ENCODE measurements at regions not wholly inside any gene's neighbourhood (a gene's known extent, or its start where the extent isn't known, plus 50 kb on each side); places are given as distances from the start of the nearest gene placed in this dataset.

DNA sequence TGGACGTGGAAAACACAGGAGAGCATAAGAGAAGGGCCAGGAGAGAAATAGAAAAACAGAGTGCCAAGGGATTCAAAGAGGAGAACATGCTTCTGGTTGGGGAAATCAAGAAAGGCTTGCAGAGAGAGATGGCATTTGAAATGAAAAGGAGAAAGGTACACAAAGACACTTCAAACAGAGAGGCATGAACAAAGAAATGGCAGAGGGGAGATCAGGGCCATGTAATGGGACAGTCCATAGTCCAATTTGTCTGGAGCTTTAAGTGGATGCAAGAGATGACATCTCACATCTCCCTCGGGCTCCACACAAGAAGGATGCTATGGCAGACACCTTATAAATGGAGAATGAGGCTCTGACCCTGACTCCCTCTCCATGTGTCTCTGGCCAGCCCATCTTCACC lies 331.1 kb downstream of the MLLT3 start:
- no peak for DNase-seq

DNA sequence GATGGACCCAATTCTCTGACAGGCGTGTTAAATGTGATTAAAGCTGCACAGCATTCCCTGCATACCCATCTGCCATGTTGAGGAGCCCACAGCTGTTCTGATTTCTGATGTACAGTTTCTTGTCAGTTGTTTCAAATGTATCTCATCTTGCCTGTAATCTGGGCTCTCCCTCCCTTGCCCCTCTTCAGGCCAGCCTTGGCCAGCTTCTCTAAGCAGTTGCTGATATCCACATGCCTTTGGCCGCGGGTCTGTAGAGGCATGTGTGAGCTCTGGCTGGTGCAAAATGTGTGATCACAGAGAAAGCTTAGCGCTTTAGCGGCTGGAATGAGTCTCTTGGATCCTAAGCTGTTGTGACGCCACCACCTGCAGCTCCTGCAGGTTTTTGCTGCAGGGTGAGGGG lies 332.0 kb downstream of the MLLT3 start:
- peak; percentile 80 for DNase-seq

DNA sequence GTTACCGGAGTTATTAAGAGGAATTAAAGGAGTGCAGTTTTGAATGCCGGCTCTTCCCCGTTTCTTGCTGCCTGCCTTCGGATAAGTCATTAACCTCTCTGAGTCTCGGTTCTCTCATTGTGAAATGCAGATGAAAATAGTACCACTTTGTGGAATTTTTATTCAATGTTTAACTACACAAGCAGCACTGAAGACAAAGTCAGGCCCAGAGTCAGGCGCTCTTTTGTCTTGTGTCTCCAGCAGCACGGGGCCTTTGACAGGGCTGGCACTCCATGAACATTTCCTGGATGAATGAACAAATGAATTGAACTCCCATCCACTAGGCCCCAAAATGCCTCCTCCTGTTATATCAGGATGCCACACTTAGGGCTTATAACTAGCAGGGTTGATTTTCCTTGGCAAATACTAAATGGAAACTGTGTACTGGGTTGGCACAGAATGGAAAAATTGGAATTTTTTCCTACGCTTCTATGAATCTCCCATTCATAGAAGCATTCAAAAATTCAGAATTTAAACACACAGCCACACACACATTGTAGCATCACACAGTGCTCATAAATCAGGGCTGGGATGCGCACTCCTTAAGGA lies 332.8 kb downstream of the MLLT3 start:
- DNase-seq = no peak

DNA sequence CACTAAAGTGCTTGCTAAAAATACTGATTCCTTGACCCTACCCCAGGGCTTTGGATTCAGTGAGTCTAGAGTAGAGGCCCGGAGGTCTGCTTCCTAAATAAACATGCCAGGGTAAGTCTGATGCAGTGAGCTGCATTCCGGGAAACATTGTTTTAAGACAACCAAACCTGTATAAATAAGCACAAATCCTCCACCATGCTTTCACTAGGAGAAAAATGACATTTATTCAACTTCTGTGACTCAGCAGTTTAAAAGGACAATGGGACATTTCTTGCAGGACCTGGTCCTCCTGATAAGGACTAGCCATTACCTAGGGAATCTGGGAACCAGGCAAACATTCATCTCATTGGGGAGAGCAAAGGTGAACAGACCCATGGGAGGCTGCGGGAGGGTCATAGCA lies 335.3 kb downstream of the MLLT3 start:
- DNase-seq = no peak

DNA sequence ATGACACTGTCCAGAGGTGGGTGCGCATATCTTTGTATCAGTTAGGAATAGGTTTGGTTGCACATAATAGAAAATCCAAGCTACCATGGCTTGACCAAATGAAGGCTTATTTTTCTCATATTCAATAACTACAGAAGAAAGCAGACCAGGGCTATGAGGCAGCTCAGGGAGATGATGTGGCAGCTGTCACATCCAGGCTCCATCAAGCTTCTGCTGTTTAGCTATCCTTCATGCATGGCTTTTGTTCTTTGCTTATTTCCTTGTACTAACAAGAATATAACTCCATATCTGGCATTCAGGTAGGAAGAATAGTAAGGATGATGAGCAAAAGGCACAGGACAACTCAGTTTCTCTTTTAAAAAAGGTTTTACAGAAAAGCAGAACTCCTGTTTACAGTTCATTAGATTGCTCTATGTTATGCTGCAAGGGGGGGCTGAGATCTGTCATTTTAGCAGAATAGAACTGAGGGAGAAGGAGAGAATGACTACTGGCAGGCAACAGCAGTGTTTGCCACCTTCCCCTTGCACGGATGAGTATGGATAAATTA lies 336.1 kb downstream of the MLLT3 start:
- no peak for DNase-seq

DNA sequence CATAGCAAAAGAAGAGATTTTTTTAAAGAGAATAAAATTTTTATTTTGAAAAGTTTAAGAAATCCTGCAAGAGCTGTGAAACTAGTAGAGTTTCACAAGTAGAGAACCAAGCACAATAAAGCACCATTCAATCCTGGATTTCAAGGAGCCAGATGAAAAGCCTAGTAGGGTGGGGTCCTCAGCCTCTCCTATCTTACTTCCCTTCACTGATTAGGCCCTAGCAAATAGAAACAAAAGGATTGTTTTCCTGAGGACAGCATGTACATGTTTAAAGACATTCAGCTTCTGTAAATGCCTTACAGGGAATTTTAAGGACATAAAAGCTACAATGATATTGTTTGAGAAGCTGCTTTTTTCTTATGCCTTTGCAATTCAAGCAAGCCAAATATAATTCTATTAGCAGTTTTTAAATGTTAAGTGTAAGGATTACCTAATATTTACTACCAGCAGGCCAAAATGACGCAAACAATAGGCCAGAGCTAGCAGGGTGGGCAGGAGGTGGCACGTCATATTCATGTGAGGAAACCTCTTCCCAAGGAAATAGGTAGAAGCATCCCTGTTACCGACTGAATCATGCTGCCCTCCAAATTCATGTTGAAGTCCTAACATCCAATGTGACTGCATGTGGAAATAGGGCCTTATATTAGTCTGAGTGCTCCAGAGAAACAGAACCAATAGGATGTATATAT lies 337.6 kb downstream of the MLLT3 start:
- no peak for DNase-seq

DNA sequence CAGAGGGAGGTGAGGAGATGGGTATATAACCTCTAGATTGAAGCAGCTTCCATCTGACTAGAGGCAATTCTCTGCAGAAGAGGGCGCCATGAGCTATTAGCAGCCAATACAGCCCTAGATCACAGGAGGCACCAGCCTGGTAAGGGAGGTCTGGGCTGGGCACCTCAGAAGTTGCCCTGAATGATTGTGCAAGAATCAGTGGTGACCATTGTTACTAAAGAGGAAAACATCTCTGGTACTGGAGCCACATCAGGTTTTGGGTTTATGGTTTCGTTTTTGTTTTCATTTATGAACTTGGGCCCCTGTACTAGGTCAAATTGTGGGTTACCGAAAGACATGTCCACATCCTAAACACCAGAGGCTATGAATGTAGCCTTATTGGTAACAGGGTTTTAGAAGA lies 342.0 kb downstream of the MLLT3 start:
- DNase-seq = no peak

DNA sequence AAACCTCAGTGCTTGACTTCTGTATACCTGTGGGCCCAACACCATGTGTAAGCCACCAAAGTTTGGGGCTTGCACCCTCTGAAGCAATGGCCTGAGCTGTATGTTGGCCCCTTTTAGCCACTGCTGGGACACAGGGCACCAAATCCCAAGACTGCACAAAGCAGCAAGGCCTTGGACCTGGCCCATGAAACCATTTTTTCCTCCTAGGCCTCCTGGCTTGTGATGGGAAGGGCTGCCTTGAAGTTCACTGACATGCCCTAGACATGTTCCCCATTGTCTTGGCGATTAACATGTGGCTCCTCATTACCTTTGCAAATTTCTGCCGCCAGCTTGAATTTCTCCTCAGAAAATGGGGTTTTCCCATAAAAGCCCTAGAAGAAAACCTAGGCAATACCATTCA lies 345.5 kb downstream of the MLLT3 start:
- DNase-seq = no peak

DNA sequence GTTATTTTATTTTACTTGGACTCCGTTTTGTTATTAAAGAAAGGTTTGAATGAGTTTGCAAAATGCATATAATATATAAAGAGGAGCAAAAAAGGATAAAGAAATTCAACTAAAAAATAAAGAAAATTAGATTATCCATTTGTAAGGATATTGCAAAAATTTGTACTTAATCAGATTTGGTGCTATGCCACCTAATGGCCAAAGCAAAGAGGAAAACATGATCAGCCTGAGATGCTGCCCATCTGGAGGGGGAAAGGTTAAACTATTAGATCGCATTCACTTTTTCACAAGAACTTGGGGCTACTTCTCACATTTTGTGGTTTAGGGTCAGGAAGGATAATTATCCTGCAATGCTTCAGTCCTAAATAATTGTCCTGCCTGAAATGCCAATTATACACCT lies 350.6 kb downstream of the MLLT3 start:
- DNase-seq = no peak

DNA sequence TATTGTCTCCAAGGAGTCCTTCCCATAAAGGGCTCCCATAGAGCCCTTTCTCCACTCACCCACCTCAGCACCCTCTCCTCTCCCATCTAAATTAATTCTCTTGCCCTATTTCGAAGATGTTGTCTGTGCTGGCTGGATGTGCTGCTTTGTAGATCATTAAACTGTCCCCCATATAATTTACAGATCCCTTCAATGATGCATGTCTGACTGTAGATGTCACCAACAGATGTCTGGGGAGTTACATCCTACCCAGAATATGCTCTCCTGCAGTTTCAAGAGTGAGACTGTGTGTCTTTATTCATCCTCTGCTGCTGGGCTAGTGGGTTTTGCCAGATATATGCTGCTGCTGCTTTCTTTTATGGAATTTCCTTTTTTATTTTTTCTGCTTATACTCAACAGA lies 351.2 kb downstream of the MLLT3 start:
- no peak for DNase-seq

DNA sequence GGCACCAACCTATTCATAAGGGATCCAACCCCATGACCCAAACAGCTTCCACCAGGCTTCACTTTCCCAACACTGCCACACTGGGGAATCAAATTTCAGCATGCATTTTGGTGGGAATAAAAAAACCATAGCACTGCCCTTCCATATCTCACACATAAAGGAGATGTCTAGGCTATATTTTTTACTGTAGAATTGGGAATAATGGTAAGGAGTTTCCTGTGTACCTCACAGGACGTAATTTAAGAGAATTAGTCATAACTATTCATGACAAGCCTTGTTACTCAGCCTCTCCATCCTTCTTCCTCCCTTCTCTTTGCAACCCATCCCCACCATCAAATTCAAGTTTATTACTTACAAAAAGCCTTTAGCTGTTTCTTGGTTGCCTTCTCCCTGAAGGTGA lies 352.1 kb downstream of the MLLT3 start:
- DNase-seq = no peak

DNA sequence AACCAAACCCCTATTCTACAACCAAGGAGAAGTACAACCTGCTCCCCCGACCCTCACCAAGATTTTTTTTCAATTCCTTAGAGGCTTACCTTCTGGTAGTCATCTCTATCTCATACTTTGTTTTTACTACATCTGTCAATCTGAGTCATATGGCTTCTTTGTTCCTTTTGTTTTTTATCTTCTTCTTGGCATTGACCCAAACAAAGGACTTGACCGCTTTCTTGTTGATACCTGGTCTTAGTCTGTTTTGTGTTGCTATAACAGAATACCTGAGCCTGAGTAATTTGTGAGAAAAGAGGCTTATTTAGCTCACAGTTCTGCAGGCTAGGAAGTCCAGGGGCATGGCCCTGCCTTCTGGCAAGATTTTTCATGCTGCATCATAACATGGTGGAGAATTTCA lies 352.7 kb downstream of the MLLT3 start:
- DNase-seq = no peak

DNA sequence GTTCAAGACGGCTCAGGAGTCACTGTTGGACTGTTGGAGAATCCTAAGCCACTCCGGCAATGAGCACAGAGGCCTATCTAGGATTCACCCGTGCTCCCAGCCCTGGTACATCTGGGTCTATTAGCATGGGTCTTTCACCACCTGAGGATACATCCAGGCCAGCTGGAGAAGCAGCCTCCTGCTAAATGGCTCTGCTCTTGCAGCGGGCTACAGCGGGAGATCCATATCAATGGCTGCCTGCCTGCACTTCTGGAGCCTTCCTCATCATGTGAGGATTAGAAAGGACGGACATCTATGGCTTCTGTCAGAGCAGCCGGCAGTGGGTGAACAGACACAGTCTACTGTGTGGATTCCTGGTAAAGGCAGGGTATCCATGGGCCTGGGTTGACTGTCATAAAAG lies 357.4 kb downstream of the MLLT3 start:
- DNase-seq = no peak

DNA sequence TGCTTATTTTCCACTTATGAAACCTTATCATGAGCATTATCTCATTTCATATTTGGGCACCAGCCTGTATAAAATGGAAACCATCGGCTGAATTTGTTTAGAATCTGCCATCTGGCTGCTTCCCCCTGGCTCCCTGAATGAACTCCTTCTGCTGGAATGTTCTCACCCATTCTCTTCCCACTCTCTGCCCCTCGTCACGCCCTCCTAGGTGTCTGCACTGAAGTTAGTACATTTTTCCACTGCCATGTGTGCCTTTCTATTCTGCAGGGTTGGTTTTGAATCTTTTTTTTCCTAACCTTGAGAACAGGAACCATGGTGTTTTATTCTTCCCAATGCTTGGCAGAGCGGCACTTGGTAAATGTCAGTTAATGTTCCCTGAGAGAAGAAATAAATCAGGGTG lies 359.7 kb downstream of the MLLT3 start:
- no peak for DNase-seq

DNA sequence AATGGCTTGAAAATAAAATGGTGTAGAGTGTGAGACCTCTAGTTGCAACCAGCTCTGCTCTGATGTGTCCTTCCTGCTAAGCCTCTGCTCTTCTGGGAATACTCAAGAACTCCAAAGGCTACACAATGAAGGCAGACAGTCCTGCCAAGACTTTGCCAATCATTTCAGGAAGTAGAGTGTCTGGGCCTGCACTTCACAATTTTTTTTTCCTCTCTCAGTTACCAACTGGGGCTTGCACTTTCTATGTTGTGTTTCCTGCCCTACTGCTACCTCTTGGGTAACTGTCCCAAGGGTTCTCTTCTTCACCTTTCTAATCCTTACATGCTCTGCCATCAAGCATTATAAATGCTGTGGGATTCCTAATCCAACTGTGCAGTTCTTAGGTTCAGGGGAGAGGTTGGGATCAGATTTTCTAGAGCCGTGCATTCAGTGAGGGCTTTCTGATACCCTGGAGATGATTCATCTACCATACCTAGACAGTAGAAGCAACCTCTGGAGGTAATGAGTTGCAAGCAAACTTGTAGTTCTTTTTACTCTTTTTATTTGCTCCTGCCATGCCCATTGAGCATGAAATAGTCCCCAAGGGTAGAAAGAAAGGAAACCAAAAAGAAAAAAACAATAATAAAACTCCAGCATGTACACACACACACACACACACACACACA lies 365.9 kb downstream of the MLLT3 start:
- DNase-seq = no peak

DNA sequence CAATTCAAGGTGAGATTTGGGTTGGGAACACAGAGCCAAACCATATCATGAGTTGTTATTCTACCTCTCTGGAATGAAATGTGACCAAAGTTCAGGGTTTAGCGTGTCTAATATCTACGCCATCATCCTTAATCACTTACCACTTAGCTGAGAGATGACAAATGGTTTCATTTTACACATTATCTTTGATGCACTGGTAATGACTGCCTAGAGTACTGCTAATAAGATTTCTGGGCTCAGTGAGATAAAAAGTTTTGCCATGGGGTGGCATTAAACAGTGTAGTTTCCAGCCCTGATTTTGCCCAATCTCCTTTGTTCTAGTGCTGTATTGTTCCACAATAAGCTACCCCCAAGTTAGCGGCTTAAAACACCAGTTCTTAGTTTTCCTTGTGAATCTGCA lies 367.2 kb downstream of the MLLT3 start:
- no peak for DNase-seq

DNA sequence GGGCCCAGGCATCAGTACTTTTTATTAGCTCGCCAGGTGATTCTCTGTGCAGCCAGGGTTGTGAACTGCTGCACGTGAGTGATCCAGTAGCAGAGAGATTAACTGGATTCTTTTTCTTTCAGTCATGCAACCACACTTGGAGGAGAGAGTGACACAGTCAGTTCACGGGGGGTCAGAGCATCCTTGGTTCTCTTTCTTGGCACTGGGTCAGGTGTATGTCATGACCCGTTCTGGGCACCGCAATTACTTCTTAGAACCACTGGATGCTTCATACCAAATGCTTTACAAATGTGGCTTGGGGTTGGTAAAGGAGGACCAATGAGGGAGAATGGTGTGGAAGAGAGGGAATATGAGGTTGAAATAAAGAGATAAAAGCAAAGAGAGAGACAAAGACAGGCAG lies 368.7 kb downstream of the MLLT3 start:
- no peak for DNase-seq

DNA sequence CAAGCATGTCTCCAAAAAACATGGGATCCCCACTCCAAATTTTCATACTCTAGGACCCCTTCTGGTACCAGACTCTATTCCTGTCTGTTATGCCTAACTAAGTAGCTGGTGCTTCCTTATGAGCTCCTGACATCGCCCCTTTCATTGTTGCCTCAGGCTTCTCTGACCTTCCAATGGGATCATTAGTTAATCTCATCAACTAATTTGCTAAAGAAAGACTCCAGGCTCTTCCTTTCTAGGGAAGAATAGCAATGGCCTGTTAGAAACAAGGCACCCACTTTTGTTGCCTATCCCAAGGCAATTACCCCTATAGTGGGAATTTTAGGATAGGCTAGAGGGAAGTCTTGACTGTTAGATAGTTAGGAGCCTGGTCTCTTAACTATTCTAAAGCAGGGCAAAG lies 369.5 kb downstream of the MLLT3 start:
- DNase-seq = no peak

DNA sequence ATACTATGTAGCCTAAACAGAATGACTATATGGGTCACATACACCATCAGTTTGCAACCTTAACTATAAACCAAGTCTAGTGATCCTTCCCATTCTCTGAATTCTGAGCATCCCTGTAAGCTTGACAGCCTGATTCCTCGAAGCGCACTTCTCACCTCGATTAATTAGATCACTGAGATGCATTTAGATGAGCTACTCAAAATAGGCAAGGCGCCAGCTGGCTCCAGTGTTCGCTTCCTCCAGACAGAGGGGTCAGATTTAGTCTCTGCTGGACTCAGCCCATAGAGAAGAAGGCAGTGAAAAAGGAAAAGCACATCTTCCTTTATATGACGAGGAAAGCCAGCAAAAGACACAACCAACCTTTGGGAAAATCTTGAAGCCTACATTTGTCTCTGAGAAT lies 371.5 kb downstream of the MLLT3 start:
- no peak for DNase-seq

DNA sequence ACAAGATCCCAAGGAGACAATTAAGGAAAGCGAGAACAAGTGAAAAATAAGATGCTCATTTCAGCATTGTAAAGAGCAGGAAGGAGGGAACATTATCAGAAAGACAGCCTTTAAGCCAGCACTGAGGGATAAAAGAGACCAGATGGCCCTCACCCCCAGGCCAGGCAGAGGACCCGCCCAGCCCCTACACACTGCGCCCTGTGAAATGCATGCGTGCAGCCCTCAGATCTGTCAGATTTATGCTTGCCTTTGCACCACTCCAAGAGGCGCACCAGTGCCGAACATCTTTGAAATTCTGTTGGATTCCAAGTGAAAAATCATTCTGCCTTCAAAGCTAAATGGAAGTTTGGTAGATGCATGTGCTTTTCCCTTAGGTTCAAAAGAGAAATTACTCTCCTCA lies 378.0 kb downstream of the MLLT3 start:
- no peak for DNase-seq

DNA sequence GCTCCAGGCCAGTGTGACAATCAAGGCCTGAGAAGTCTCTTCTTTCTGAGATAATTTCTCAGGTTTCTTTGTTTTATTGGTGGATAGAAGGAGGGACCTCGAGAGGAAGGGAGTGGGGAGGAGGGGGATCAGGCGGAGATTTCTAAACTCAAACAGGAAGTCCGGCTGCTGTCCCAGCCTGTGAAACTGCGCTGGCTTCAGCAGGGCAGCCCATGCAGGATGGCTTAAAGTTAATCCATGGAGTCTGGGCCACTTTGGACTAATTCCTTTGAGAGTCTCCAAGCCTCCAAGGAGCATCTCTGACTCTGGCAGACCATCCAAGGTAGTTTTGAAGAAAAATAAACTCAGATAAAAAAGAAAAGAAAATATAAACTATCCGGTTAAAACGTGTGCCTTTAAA lies 378.5 kb downstream of the MLLT3 start:
- DNase-seq = no peak

DNA sequence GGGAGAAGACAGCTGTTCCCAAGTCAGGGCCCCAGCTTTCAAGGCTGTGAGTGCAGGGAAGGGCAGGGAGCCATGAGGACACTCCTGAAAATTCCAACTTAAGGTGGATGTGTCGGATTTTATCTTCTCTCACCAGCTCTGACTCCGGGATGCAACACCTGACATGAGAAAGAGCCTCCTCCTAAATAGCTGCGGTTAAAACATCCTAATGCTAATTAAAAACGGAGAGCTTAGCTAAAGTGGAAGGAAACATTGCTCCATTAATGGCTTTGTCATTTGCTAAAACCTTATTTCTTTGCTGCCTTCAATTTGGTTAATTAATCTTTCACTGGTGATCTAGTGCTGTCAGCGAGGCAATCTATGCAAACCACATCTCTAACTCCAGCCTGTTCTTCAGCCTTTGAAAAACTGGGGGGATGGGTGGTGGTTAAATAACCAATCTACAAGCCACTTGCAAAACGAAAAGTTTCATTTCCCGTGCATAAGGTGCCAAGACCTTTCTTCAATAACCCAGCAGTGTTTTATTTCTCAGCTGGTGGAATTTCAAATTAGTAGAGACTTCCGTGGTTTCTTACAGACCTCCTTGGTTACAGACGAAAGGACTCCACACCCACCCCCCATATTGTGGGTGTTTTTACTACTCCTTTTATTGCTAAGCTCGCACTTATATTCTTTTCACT lies 379.6 kb downstream of the MLLT3 start:
- DNase-seq = no peak

DNA sequence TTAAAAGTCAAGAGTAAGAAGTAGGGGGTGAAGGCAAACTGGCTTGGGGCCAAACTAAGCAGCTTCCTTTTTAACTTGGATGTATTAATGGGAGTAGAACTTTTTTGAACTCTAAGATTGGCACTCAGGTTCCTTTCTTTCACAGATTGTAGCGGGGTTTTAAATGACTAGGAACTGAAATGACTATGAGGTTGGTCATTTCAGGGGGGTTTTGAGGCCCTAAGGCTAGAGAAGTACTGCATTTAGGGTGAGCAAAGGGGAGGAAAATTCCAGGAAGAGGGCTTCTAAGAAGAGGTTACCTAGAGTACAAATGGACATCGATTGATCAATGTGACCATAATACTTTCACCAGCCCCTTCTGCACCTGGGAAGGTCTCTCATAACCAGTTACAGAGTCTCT lies 381.8 kb downstream of the MLLT3 start:
- no peak for DNase-seq

DNA sequence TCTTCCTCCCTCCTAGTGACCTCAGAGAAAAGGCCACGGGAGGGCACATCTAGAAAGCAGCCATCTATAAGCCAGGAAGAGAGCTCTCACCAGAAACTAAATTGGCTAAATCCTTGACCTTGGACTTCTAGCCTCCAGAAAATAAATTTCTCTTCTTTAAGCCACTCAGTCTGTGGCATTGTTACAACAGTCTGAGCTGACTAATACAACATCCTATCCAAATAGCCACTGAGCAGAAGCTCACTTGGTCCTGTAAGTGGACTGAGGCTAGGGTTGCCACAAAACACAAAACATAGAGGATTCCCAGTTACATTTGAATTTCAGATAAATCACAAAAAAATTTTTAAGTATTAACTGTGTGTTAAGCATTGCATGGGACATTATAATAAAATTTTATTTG lies 383.4 kb downstream of the MLLT3 start:
- no peak for DNase-seq

All from right hindlimb (tissue), 1 donor.